ENCODE measurements at regions not wholly inside any gene's neighbourhood (a gene's known extent, or its start where the extent isn't known, plus 50 kb on each side); places are given as distances from the start of the nearest gene placed in this dataset.

- TF ChIP-seq ZHX2 (IDR thresholded peaks at IDR 0.05; ENCODE audit: low read depth) (no peak), ZHX2 (CRISPR knock-in tag; IDR thresholded peaks at IDR 0.05; ENCODE audit: borderline replicate concordance) (no peak), ZFY (CRISPR knock-in tag; IDR thresholded peaks at IDR 0.05) (no peak), SMAD3 (CRISPR knock-in tag; IDR thresholded peaks at IDR 0.05) (no peak), ELF3 (CRISPR knock-in tag; IDR thresholded peaks at IDR 0.05) (peak; percentile 65), TOE1 (CRISPR knock-in tag; IDR thresholded peaks at IDR 0.05) (no peak), LRRFIP1 (CRISPR knock-in tag; conservative IDR thresholded peaks at IDR 0.05) (no peak), PRDM15 (CRISPR knock-in tag; IDR thresholded peaks at IDR 0.05) (no peak)
Measured at GRCh38 chr22:49502126-49502826, 325.4 kb downstream of the BRD1 start (continued).

Measured in HepG2 (cell line).